CD4-positive, alpha-beta T cell (primary cell): ENCODE measurements at regions not wholly inside any gene's neighbourhood (a gene's known extent, or its start where the extent isn't known, plus 50 kb on each side); places are given as distances from the start of the nearest gene placed in this dataset.

ENCODE experiments used
- ATAC-seq: fragments of 200-7000 bp; cut with Tn5 transposase; one replicate; pipeline ENCODE4 v1.10.0; 2022; ENCODE audit warnings: mild to moderate bottlenecking; ENCODE audit not compliant: poor library complexity
- CTCF ChIA-PET: fragments of 350-600 bp; sonication (Branson Sonifier 250); formaldehyde crosslinking; loops from one replicate; lab custom pipeline; 2021; ENCODE audit warnings: antibody characterized with exemption, inconsistent platforms; lab: Charles Lee
- POLR2A ChIA-PET: fragments of 350-600 bp; sonication (Branson Sonifier 250); formaldehyde crosslinking; loops from one replicate; lab custom pipeline; 2021; ENCODE audit warnings: antibody characterized with exemption, inconsistent platforms; lab: Charles Lee
- DNase-seq, 14 experiments: peaks; one replicate each; pipeline ENCODE4 v3.0.0-alpha.2; 2013 to 2020; ENCODE audit warnings: mixed read lengths in 2 of 14
- H3K27ac ChIP-seq, 2 donors: one replicate each; pipeline versions ENCODE4 v1.5.1 to v1.7.0; 2013; ENCODE audit warnings: low read length in 2 of 2, low read depth in 1 of 2, mild to moderate bottlenecking in 1 of 2
- H3K27me3 ChIP-seq, 2 experiments: 1 replicate in 1 of 2; 2 replicates in 1 of 2; pipeline versions ENCODE4 v1.6.1 to v1.7.0; 2013; ENCODE audit warnings: low read length in 2 of 2, control low read depth in 1 of 2, mild to moderate bottlenecking in 1 of 2, moderate library complexity in 1 of 2; ENCODE audit not compliant: insufficient read depth in 2 of 2, control insufficient read depth in 1 of 2
- H3K36me3 ChIP-seq: one replicate; pipeline ENCODE4 v1.6.1; 2013; ENCODE audit warnings: low read length, control low read depth; ENCODE audit not compliant: insufficient read depth
- H3K4me1 ChIP-seq: one replicate; pipeline ENCODE4 v1.6.1; 2013; ENCODE audit warnings: low read length, control low read depth; ENCODE audit not compliant: insufficient read depth
- H3K4me3 ChIP-seq: one replicate; pipeline ENCODE4 v1.5.1; 2013; ENCODE audit warnings: mild to moderate bottlenecking, low read length, moderate library complexity
- H3K9me3 ChIP-seq, 2 experiments: 1 replicate in 1 of 2; 2 replicates in 1 of 2; pipeline versions ENCODE4 v1.6.1 to v1.7.0; 2013; ENCODE audit warnings: low read length in 2 of 2, mild to moderate bottlenecking in 2 of 2, control low read depth in 1 of 2, moderate library complexity in 1 of 2; ENCODE audit not compliant: control insufficient read depth in 1 of 2, insufficient read depth in 1 of 2
- H3K27ac Mint-ChIP-seq: one replicate; pipeline ENCODE4 v1.8.0; 2020; ENCODE audit warnings: mixed read lengths
- H3K27me3 Mint-ChIP-seq: one replicate; pipeline ENCODE4 v1.8.0; 2021; ENCODE audit warnings: mixed read lengths
- H3K36me3 Mint-ChIP-seq: one replicate; pipeline ENCODE4 v1.8.0; 2021; ENCODE audit warnings: low read depth, mixed read lengths
- H3K4me1 Mint-ChIP-seq: one replicate; pipeline ENCODE4 v1.8.0; 2021; ENCODE audit warnings: low read depth, mixed read lengths
- H3K4me3 Mint-ChIP-seq: one replicate; pipeline ENCODE4 v1.8.0; 2020; ENCODE audit warnings: mild to moderate bottlenecking, mixed read lengths
- H3K9me3 Mint-ChIP-seq: one replicate; pipeline ENCODE4 v1.8.0; 2020; ENCODE audit warnings: mixed read lengths
- CTCF ChIP-seq: fragments of 200-600 bp; IDR thresholded peaks from one replicate; pipeline ENCODE4 v1.8.0; 2022; ENCODE audit warnings: antibody characterized with exemption, mild to moderate bottlenecking
- intact Hi-C, 2 experiments: fragments of 100-400 bp; cut with DNase I in 1 of 2; cut with micrococcal nuclease in 1 of 2; formaldehyde crosslinking; loops; one replicate each; pipeline versions ENCODE4 v1.15.1 to v1.9.0; 2023 to 2025; cut with DNase I, micrococcal nuclease

GRCh38 chr3:124260206-124260915 lies 268.4 kb upstream of the ROPN1 start:
- Histone ChIP-seq H3K4me1 (no peaks in the 10 kb centered on the region), H3K9me3 (no peaks in the 10 kb centered on the region), H3K36me3 (no peaks in the 10 kb centered on the region), H3K27me3 (no peaks in the 10 kb centered on the region), H3K4me3 (no peak overlapping the region), H3K27ac (no peak overlapping the region)
- ChIA-PET CTCF (no interaction called here), POLR2A (no interaction called here)
- DNase-seq, result no peak
- intact Hi-C loops, result no loop called here
- Mint-ChIP-seq H3K9me3 (no peaks in the 10 kb centered on the region), H3K27me3 (no peaks in the 10 kb centered on the region), H3K27ac (no peak overlapping the region), H3K4me1 (no peaks in the 10 kb centered on the region), H3K4me3 (no peak overlapping the region), H3K36me3 (no peaks in the 10 kb centered on the region)
- ATAC-seq, result no peak
- no peak for TF ChIP-seq CTCF

GRCh38 chr3:124261306-124261705 lies 269.4 kb upstream of the ROPN1 start:
- H3K9me3 Mint-ChIP-seq, result no peaks in the 10 kb centered on the region
- CTCF ChIA-PET, result no interaction called here
- no peak for ATAC-seq

GRCh38 chr3:124263168-124263567 lies 271.2 kb upstream of the ROPN1 start:
- no peaks in the 10 kb centered on the region for H3K9me3 ChIP-seq
- Mint-ChIP-seq H3K4me3 (no peak overlapping the region), H3K27me3 (no peaks in the 10 kb centered on the region), H3K27ac (no peak overlapping the region), H3K4me1 (no peaks in the 10 kb centered on the region), H3K9me3 (no peaks in the 10 kb centered on the region), H3K36me3 (no peaks in the 10 kb centered on the region)
- H3K36me3 ChIP-seq, result no peaks in the 10 kb centered on the region
- ATAC-seq, result no peak
- no peak for DNase-seq
- no peaks in the 10 kb centered on the region for H3K4me1 ChIP-seq
- H3K27me3 ChIP-seq, result no peaks in the 10 kb centered on the region
- CTCF ChIA-PET, result no interaction called here
- intact Hi-C loops, result no loop called here
- H3K27ac ChIP-seq, result no peak overlapping the region
- H3K4me3 ChIP-seq, result no peak overlapping the region
- no peak for TF ChIP-seq CTCF
- POLR2A ChIA-PET, result no interaction called here

More at GRCh38 chr3:124261306-124261705, 269.4 kb upstream of the ROPN1 start:
- Mint-ChIP-seq H3K4me3 (no peak overlapping the region), H3K4me1 (no peaks in the 10 kb centered on the region), H3K27ac (no peak overlapping the region), H3K27me3 (no peaks in the 10 kb centered on the region), H3K36me3 (no peaks in the 10 kb centered on the region)
- no peak for DNase-seq
- Histone ChIP-seq H3K36me3 (no peaks in the 10 kb centered on the region), H3K27me3 (no peaks in the 10 kb centered on the region), H3K4me1 (no peaks in the 10 kb centered on the region), H3K9me3 (no peaks in the 10 kb centered on the region), H3K27ac (no peak overlapping the region), H3K4me3 (no peak overlapping the region)
- intact Hi-C loops, result no loop called here
- no peak for TF ChIP-seq CTCF
- POLR2A ChIA-PET, result no interaction called here
